GM06990 (cell line): ENCODE measurements at regions not wholly inside any gene's neighbourhood (a gene's known extent, or its start where the extent isn't known, plus 50 kb on each side); places are given as distances from the start of the nearest gene placed in this dataset.

Source experiments
- DNase-seq: peaks from one replicate; pipeline ENCODE4 v3.0.0-alpha.2; 2011; ENCODE audit not compliant: insufficient read length; ENCODE audit errors: extremely low read depth
- H3K27me3 ChIP-seq: replicated peaks from 2 replicates; pipeline ENCODE4 v1.6.0; 2011; ENCODE audit warnings: low read length; ENCODE audit not compliant: control insufficient read depth, insufficient read depth
- H3K36me3 ChIP-seq: 2 replicates; pipeline ENCODE4 v1.5.1; 2011; ENCODE audit warnings: low read length; ENCODE audit not compliant: control insufficient read depth, insufficient read depth
- H3K4me3 ChIP-seq: replicated peaks from 2 replicates; pipeline ENCODE4 v1.5.1; 2011; ENCODE audit warnings: low read depth, mild to moderate bottlenecking, control low read depth, low read length
- TF ChIP-seq, protein P1 (sequence below): IDR thresholded peaks from 2 replicates; pipeline ENCODE4 v1.5.1; 2011; ENCODE audit warnings: low read length, control low read depth, mild to moderate bottlenecking, inconsistent platforms; ENCODE audit not compliant: insufficient read depth, poor library complexity, severe bottlenecking

DNA sequence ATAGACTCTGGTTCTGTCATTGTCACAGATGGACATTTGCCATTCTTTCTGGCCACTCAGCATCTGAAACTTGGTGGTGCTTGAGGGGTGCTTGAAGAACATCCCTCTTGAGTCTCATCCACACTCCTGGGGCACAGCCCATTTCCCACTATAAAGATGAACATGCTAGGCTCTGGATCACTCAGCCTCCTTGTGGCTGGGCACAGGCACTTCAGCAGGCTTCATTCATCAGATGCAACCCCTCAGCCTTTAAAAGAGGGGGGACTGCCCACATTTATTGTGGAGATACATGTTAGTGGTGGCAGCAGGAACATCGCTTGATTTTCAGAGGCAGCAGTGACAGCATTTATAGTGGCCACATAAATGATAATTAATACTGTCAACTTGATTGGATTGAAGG is 124.7 kb upstream of the NIPBL start:
- no peaks in the 10 kb centered on the region for H3K36me3 ChIP-seq
- H3K4me3 ChIP-seq, result no peak overlapping the region
- DNase-seq, result no peak
- TF ChIP-seq, protein P1, sequence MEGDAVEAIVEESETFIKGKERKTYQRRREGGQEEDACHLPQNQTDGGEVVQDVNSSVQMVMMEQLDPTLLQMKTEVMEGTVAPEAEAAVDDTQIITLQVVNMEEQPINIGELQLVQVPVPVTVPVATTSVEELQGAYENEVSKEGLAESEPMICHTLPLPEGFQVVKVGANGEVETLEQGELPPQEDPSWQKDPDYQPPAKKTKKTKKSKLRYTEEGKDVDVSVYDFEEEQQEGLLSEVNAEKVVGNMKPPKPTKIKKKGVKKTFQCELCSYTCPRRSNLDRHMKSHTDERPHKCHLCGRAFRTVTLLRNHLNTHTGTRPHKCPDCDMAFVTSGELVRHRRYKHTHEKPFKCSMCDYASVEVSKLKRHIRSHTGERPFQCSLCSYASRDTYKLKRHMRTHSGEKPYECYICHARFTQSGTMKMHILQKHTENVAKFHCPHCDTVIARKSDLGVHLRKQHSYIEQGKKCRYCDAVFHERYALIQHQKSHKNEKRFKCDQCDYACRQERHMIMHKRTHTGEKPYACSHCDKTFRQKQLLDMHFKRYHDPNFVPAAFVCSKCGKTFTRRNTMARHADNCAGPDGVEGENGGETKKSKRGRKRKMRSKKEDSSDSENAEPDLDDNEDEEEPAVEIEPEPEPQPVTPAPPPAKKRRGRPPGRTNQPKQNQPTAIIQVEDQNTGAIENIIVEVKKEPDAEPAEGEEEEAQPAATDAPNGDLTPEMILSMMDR, result no peak
- no peaks in the 10 kb centered on the region for H3K27me3 ChIP-seq

DNA sequence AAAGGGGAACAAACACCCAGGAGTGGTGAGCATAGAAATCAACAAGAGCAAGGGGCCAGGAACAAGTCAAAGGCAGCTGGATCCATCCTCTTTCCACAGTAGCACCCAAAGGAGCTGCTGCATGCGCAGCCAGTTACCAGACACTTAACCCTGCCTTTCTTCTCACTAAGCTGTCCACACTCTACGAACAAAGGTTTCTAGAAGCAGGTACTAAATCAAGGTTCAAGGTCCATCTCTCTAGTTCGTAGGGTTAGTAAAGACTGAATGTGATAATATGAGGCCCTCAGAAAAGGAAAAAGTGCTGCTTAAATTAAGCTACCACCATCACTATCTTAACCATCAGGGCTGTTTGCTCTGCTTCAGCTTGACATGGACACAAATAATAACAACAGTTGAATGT is 121.2 kb upstream of the NIPBL start:
- TF ChIP-seq, protein P1, result no peak
- H3K36me3 ChIP-seq, result no peaks in the 10 kb centered on the region
- H3K4me3 ChIP-seq, result no peak overlapping the region
- H3K27me3 ChIP-seq, result no peaks in the 10 kb centered on the region
- DNase-seq, result no peak

DNA sequence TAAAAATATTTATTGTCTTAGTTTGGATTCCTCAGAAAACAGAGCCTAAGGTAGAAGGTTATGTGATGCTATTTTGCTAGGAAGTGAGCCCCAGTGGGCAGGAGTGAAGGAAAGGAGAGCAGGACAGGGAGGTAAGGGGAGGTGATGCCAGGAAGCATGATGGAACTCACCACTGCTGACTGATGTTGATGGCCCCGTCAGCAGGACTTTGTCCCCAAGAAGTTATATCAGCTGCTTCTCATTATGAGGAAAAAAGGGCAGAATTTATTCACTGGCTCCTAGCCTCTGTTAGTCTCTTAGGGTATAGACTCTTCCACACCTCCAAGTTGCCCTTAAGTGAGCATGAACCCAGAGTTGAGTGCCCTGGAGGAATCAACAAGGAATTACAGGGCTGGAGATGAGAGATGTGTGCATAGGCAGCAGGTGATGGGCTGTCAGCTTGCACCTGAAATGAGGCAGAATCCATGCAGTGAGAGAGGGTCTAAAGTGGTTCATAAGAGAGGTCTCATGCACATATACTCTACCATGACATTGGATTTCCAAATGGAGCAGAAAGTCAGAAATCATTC is 120.6 kb upstream of the NIPBL start:
- TF ChIP-seq, protein P1, result no peak
- no peak for DNase-seq
- H3K4me3 ChIP-seq, result no peak overlapping the region
- H3K36me3 ChIP-seq, result no peaks in the 10 kb centered on the region
- H3K27me3 ChIP-seq, result no peaks in the 10 kb centered on the region

DNA sequence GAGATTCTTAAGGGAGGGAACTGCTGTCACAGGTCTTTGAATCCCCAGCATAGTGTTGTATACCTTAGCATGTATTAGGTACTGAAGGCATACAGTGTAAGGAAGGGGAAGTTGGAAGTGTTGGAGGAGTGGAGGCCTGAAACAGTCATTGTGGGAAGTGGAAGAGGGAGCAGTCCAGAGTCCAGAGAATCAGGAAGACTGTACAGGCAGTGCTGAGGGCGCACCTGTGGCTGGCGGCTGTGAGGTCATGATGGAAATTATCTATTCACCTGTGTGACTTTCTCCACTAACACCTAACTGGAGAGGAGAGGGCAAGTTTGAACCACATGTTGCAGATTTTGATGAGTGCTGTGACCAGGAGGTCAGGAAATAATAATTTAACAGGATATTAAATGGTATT is 119.7 kb upstream of the NIPBL start:
- Histone ChIP-seq H3K27me3 (no peaks in the 10 kb centered on the region), H3K4me3 (no peak overlapping the region), H3K36me3 (no peaks in the 10 kb centered on the region)
- no peak for DNase-seq
- TF ChIP-seq, protein P1, result no peak

DNA sequence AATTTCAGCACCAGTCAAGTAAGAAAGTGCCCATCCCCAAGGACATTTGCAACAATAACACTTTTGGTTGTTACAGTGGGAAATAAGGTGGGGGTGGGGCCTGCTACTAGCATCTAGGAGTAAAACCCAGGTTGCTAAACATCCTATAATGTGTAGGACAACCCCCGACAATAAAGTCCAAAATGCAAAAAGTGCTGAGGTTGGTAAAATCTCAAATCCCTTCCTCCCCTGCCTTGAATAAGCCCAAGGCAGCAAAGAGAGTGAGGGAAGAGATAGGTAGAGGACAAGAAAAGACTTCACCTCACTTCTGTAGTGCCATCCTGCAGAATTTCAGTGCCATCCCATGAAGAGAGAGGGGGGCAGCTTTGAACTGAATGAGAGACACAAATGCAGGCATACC is 117.5 kb upstream of the NIPBL start:
- no peak for DNase-seq
- H3K4me3 ChIP-seq, result no peak overlapping the region
- no peaks in the 10 kb centered on the region for H3K36me3 ChIP-seq
- TF ChIP-seq, protein P1, result no peak
- no peaks in the 10 kb centered on the region for H3K27me3 ChIP-seq

DNA sequence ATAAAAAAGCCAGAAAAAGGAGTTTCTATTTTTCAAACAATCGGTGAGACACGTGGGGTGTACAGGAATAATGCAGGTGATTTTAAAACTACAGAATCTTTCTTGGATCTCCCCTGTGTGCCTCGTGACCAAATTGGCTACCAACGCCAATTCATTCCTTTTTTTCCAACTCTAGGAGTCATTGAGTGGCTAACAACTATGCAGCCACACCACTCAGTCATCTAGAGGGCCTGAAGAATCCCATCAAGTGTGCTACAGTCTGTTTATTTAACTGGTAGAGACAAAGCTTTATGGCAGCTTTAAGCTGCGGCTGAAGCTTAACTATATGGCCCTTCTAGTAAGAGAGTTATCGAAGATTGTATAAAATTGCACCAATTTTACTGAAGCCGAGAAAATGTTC is 113.1 kb upstream of the NIPBL start:
- no peaks in the 10 kb centered on the region for H3K27me3 ChIP-seq
- TF ChIP-seq, protein P1, result no peak
- no peak for DNase-seq
- no peak overlapping the region for H3K4me3 ChIP-seq
- no peaks in the 10 kb centered on the region for H3K36me3 ChIP-seq
